ENCODE measurements at regions not wholly inside any gene's neighbourhood (a gene's known extent, or its start where the extent isn't known, plus 50 kb on each side); places are given as distances from the start of the nearest gene placed in this dataset.

DNA sequence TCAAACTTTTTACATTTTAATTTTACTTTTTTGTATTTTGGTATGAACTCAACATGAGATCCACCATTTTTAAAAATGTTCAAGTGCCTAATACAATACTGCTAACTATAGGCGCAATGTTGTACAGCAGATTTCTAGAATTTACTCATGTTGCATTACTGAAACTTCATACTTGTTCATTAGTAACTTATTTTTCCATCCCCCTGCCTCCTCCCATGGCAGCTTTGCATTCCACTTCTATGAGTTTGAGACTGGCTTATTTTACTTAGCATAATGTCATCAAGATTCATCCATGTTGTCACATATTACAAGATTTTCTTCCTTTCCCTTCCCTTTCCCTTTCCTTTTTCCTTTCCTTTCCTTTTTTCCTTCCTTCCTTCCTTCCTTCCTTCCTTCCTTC, 825.9 kb downstream of the SLC16A7 start:
- no peak overlapping the region for H3K4me3 ChIP-seq
- no peaks in the 10 kb centered on the region for H3K9me3 ChIP-seq
- H3K27me3 ChIP-seq (replicated peaks; ENCODE audit: insufficient read depth): no peaks in the 10 kb centered on the region
- no peak for DNase-seq (ENCODE audit: low spot score)
- intact Hi-C loops (cut with DNase I): no loop called here
- H3K36me3 ChIP-seq: no peaks in the 10 kb centered on the region
- TF ChIP-seq POLR2AphosphoS5 (IDR thresholded peaks at IDR 0.05) (no peak), POLR2A (IDR thresholded peaks at IDR 0.05) (no peak)
- TF ChIP-seq, protein P1, sequence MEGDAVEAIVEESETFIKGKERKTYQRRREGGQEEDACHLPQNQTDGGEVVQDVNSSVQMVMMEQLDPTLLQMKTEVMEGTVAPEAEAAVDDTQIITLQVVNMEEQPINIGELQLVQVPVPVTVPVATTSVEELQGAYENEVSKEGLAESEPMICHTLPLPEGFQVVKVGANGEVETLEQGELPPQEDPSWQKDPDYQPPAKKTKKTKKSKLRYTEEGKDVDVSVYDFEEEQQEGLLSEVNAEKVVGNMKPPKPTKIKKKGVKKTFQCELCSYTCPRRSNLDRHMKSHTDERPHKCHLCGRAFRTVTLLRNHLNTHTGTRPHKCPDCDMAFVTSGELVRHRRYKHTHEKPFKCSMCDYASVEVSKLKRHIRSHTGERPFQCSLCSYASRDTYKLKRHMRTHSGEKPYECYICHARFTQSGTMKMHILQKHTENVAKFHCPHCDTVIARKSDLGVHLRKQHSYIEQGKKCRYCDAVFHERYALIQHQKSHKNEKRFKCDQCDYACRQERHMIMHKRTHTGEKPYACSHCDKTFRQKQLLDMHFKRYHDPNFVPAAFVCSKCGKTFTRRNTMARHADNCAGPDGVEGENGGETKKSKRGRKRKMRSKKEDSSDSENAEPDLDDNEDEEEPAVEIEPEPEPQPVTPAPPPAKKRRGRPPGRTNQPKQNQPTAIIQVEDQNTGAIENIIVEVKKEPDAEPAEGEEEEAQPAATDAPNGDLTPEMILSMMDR (IDR thresholded peaks at IDR 0.05): no peak
- WGBS: 100% methylated on average over 1 of the region's 1 CpG
- no peak overlapping the region for H3K27ac ChIP-seq
- H3K4me1 ChIP-seq (replicated peaks): no peaks in the 10 kb centered on the region

DNA sequence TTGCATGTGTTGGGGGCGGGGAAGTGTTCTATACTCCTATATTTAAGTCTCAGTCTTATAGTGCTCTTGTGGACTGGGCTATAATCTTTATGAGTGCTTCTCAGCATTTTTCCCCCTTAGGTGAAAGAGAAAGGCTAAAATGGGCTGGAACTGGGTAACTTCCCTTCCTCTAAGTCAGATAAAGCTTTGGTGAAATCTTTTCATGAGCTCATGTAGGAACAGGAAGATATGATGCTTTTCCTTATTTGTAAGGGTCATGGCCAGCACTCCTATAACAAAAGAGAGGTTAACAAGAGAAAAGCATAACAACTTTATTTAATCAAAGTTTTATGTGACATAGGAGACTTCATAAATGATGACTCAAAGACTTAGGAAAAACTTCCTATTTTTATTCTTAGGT, 841.5 kb downstream of the SLC16A7 start:
- Histone ChIP-seq H3K4me1 (replicated peaks) (no peaks in the 10 kb centered on the region), H3K36me3 (no peaks in the 10 kb centered on the region), H3K27ac (no peak overlapping the region), H3K27me3 (replicated peaks; ENCODE audit: insufficient read depth) (no peaks in the 10 kb centered on the region), H3K9me3 (no peaks in the 10 kb centered on the region), H3K4me3 (no peak overlapping the region)
- intact Hi-C loops (cut with DNase I): no loop called here
- no peak for DNase-seq (ENCODE audit: low spot score)
- 89% methylated on average over 1 of the region's 1 CpG for WGBS
- TF ChIP-seq POLR2A (IDR thresholded peaks at IDR 0.05) (no peak), POLR2AphosphoS5 (IDR thresholded peaks at IDR 0.05) (no peak)
- TF ChIP-seq, protein P1 (IDR thresholded peaks at IDR 0.05): no peak

DNA sequence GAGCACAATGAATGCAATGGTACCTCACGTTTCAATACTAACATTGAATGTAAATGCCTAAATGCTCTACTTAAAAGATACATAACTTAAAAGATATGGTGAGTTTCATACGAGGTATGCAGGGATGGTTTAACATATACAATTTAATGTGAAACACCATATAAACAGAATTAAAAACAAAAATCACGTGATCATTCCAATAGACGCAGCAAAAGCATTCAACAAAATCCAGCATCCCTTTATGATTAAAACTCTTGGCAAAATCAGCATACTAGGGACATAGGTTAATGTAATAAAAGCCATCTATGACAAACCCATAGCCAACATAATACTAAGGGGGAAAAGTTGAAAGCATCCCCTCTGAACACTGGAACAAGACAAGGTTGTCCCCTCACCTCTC, 845.7 kb downstream of the SLC16A7 start:
- no peaks in the 10 kb centered on the region for H3K4me1 ChIP-seq (replicated peaks)
- no peak for DNase-seq (ENCODE audit: low spot score)
- WGBS: 84% methylated on average over 4 of the region's 4 CpGs
- TF ChIP-seq, protein P1 (IDR thresholded peaks at IDR 0.05): no peak
- no peak for TF ChIP-seq POLR2A (IDR thresholded peaks at IDR 0.05)
- intact Hi-C loops (cut with DNase I): no loop called here
- no peaks in the 10 kb centered on the region for H3K9me3 ChIP-seq
- H3K27me3 ChIP-seq (replicated peaks; ENCODE audit: insufficient read depth): no peaks in the 10 kb centered on the region
- H3K4me3 ChIP-seq: no peak overlapping the region
- no peak overlapping the region for H3K27ac ChIP-seq
- no peaks in the 10 kb centered on the region for H3K36me3 ChIP-seq

DNA sequence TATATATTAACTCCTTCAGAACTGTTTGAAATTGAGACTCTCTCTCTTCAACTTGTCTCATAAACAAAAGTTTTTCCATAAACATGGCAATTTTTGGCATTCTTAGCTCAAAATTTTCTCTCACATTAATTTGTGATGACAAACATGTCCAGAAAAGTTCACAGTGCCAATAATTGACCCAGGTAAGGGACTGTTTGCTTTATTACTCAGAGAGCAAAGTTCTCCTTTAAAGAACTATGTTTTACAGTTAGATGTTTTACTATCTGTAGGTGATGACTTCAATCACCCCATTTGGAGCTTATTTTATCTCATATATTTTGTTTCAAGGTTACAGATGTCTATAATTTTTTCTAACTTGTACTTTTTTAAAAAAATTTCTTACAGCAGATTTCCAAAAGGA, 855.6 kb downstream of the SLC16A7 start:
- no peaks in the 10 kb centered on the region for H3K27me3 ChIP-seq (replicated peaks; ENCODE audit: insufficient read depth)
- intact Hi-C loops (cut with DNase I): no loop called here
- no peak for TF ChIP-seq POLR2A (IDR thresholded peaks at IDR 0.05)
- TF ChIP-seq POLR2AphosphoS5 (IDR thresholded peaks at IDR 0.05): no peak
- TF ChIP-seq, protein P1 (IDR thresholded peaks at IDR 0.05): no peak
- H3K9me3 ChIP-seq: no peaks in the 10 kb centered on the region
- H3K36me3 ChIP-seq: no peaks in the 10 kb centered on the region
- H3K4me3 ChIP-seq: no peak overlapping the region
- no peak for DNase-seq (ENCODE audit: low spot score)
- no peak overlapping the region for H3K27ac ChIP-seq
- no peaks in the 10 kb centered on the region for H3K4me1 ChIP-seq (replicated peaks)

DNA sequence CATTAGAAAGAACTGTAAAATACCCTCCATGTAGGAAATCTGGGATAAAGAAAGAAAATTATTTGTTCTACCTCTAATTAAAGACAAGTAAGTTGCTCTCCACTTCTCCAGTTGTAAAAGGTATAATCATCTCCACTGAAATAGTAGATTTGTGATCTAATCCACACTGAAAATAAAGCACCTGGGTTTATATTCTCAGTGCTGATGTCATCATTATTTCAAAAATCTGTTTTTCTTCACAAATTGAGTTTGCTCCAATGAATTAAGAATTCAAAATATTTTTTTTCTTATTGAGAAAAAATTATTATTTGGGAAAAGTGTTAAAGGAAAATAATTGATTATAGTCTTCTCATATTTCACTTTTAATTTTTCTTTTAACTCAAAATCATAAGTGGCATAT, 869.2 kb downstream of the SLC16A7 start:
- no peak for TF ChIP-seq POLR2A (IDR thresholded peaks at IDR 0.05)
- TF ChIP-seq, protein P1 (IDR thresholded peaks at IDR 0.05): no peak
- no peak for TF ChIP-seq POLR2AphosphoS5 (IDR thresholded peaks at IDR 0.05)
- H3K36me3 ChIP-seq: no peaks in the 10 kb centered on the region

More for the DNA sequence above, 869.2 kb downstream of the SLC16A7 start:
- Histone ChIP-seq H3K4me3 (no peak overlapping the region), H3K27me3 (replicated peaks; ENCODE audit: insufficient read depth) (no peaks in the 10 kb centered on the region), H3K27ac (no peak overlapping the region), H3K4me1 (replicated peaks) (no peaks in the 10 kb centered on the region), H3K9me3 (no peaks in the 10 kb centered on the region)
- intact Hi-C loops (cut with DNase I): no loop called here
- DNase-seq (ENCODE audit: low spot score): no peak

Data from prostate gland (tissue), 2 donors.